ENCODE measurements at regions not wholly inside any gene's neighbourhood (a gene's known extent, or its start where the extent isn't known, plus 50 kb on each side); places are given as distances from the start of the nearest gene placed in this dataset.

DNA sequence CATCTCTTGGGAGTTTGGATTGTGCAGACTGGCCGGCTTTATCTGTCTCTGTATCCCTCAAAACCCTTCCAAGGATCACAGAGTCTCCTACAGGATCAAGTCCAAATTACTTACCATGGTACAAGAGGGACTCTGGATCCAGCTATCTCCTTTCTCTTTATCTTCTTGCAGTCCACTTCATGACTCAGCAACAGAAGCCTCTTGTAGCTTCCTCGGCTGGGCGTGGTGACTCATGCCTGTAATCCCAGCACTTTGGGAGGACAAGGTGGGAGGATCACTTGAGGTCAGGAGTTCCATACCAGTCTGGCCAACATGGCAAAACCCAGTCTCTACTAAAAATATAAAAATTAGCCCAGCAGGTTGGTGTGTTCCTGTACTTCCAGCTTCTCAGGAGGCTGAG lies 189.7 kb downstream of the BCAT1 start:
- Histone ChIP-seq H3K27me3 (no peaks in the 10 kb centered on the region), H3K27ac (no peak overlapping the region), H3K4me1 (peaks cover 24% of the 10 kb centered on the region), H3K79me2 (ENCODE audit: low read depth) (no peaks in the 10 kb centered on the region), H3F3A (ENCODE audit: low read depth) (peaks cover 5% of the 10 kb centered on the region), H2AFZ (replicated peaks) (no peak overlapping the region), H3K36me3 (no peaks in the 10 kb centered on the region), H4K20me1 (ENCODE audit: low read depth) (no peaks in the 10 kb centered on the region), H3K9ac (no peak overlapping the region), H3K4me2 (no peak overlapping the region), H3K9me3 (ENCODE audit: low read depth) (no peaks in the 10 kb centered on the region), H3K4me3 (no peak overlapping the region)
- Mint-ChIP-seq H3K36me3 (no peaks in the 10 kb centered on the region), H3K9me3 (peaks cover 2% of the 10 kb centered on the region), H3K27ac (no peak overlapping the region), H3K27me3 (ENCODE audit: insufficient read depth, low read depth) (no peaks in the 10 kb centered on the region), H3K4me3 (no peak overlapping the region), H3K4me1 (peaks cover 28% of the 10 kb centered on the region)
- TF ChIP-seq EZH2 (IDR thresholded peaks at IDR 0.05): no peak
- TF ChIP-seq EZH2phosphoT487 (IDR thresholded peaks at IDR 0.05): no peak
- no peak for TF ChIP-seq CTCF (IDR thresholded peaks at IDR 0.05)
- DNase-seq (ENCODE audit: low spot score): no peak

GRCh38 chr12:24756479-24757024 lies 192.3 kb downstream of the BCAT1 start:
- Histone ChIP-seq H3F3A (ENCODE audit: low read depth) (peaks cover 5% of the 10 kb centered on the region), H3K4me3 (no peak overlapping the region), H3K27me3 (no peaks in the 10 kb centered on the region), H3K27ac (no peak overlapping the region), H3K36me3 (no peaks in the 10 kb centered on the region), H3K79me2 (ENCODE audit: low read depth) (no peaks in the 10 kb centered on the region), H3K4me1 (peaks cover 24% of the 10 kb centered on the region), H3K4me2 (no peak overlapping the region), H4K20me1 (ENCODE audit: low read depth) (no peaks in the 10 kb centered on the region), H3K9me3 (ENCODE audit: low read depth) (no peaks in the 10 kb centered on the region), H2AFZ (replicated peaks) (no peak overlapping the region), H3K9ac (no peak overlapping the region)
- no peaks in the 10 kb centered on the region for H3K36me3 Mint-ChIP-seq
- H3K9me3 Mint-ChIP-seq: no peaks in the 10 kb centered on the region
- H3K27me3 Mint-ChIP-seq (ENCODE audit: insufficient read depth, low read depth): no peaks in the 10 kb centered on the region
- DNase-seq (ENCODE audit: low spot score): no peak
- H3K4me3 Mint-ChIP-seq: no peak overlapping the region
- TF ChIP-seq EZH2phosphoT487 (IDR thresholded peaks at IDR 0.05) (no peak), EZH2 (IDR thresholded peaks at IDR 0.05) (no peak), CTCF (IDR thresholded peaks at IDR 0.05) (no peak)
- H3K27ac Mint-ChIP-seq: no peak overlapping the region
- peaks cover 28% of the 10 kb centered on the region for H3K4me1 Mint-ChIP-seq

DNA sequence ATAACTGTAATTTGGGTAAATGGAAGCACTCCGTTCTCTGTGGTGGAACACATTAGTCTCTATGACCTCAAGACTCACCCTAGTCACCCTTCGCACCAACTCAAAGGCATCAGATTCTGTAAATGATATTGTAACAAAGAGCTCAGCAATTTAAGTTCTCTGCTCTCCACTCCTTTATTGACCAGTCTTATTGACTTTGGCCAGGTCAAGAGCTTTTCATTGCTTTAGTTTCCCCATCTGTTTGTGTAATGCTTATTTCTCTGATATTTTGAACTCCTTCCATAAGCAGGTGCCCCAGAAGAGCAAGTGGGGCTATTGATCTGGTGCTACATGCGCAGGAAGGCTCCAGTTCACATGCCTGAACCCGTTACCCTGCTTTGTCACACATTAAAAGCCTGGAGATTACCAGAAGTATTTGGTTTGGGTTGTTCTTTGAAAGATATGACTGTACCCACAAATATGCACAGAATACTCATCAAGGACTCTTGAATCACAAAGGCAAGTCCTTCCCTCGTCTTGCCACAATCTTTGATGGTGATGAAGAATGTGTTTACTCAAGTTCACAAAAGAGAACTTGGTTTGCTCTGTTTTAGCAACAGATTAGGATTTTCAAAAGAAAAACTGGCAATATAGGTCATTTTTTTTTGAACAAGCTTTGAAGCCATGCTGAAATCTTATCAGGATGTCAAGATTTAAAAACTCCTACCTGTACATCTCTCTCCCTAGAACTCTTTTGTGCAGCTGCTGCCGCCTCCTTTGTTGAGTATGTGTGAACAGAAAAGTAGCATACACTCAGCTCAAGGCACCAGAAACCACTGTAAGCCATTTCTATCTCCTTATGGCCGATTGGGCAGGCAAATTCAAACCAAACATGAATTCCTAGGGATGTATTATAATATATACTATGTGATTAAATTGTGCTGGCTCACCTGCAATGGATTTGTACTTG lies 193.9 kb downstream of the BCAT1 start:
- no peak for DNase-seq (ENCODE audit: low spot score)
- Mint-ChIP-seq H3K4me3 (no peak overlapping the region), H3K27ac (peak overlapping the region; percentile 28), H3K9me3 (no peaks in the 10 kb centered on the region), H3K4me1 (peaks cover 25% of the 10 kb centered on the region), H3K27me3 (ENCODE audit: insufficient read depth, low read depth) (no peaks in the 10 kb centered on the region), H3K36me3 (no peaks in the 10 kb centered on the region)
- Histone ChIP-seq H3K27me3 (no peaks in the 10 kb centered on the region), H3K36me3 (no peaks in the 10 kb centered on the region), H3K9ac (no peak overlapping the region), H3K4me3 (no peak overlapping the region), H2AFZ (replicated peaks) (no peak overlapping the region), H3K9me3 (ENCODE audit: low read depth) (no peaks in the 10 kb centered on the region), H3K27ac (no peak overlapping the region), H3K4me2 (no peak overlapping the region), H3F3A (ENCODE audit: low read depth) (no peaks in the 10 kb centered on the region), H4K20me1 (ENCODE audit: low read depth) (no peaks in the 10 kb centered on the region), H3K79me2 (ENCODE audit: low read depth) (no peaks in the 10 kb centered on the region), H3K4me1 (peaks cover 22% of the 10 kb centered on the region)
- TF ChIP-seq EZH2 (IDR thresholded peaks at IDR 0.05): no peak
- TF ChIP-seq EZH2phosphoT487 (IDR thresholded peaks at IDR 0.05): no peak
- TF ChIP-seq CTCF (IDR thresholded peaks at IDR 0.05): no peak

All from neural progenitor cell (in vitro differentiated cells).